Pancreas (tissue), 10 donors: ENCODE measurements at regions not wholly inside any gene's neighbourhood (a gene's known extent, or its start where the extent isn't known, plus 50 kb on each side); places are given as distances from the start of the nearest gene placed in this dataset.
A peak's percentile ranks its signal among the peaks of the same experiment; 100 is the strongest.

ENCODE experiments used
- ATAC-seq, 4 donors: fragments of 200-7000 bp; cut with Tn5 transposase; one replicate each; pipeline versions ENCODE4 v1.8.0 to v1.9.1; 2020; ENCODE audit warnings: mild to moderate bottlenecking in 4 of 4, moderate library complexity in 4 of 4
- DNase-seq, 6 donors: peaks; one replicate each; pipeline ENCODE4 v3.0.0-alpha.2; 2020
- FAIRE-seq: peaks from 2 replicates; lab custom pipeline; 2012; peaks lifted over from hg19 to GRCh38; lab: Jason Lieb, UNC
- H3K27ac ChIP-seq, 4 donors: fragments of 200-600 bp; sonication (generic); 1 replicate in 3 of 4; 2 replicates in 1 of 4; pipeline versions ENCODE4 v1.5.0 to v1.8.0; 2020
- H3K27me3 ChIP-seq, 4 donors: fragments of 200-600 bp; one replicate each; pipeline ENCODE4 v1.8.0; 2021
- H3K36me3 ChIP-seq, 3 donors: fragments of 200-600 bp; sonication (generic) in 1 of 3; one replicate each; pipeline versions ENCODE4 v1.5.0 to v1.8.0; 2020 to 2021
- H3K4me1 ChIP-seq, 3 donors: fragments of 200-600 bp; one replicate each; pipeline ENCODE4 v1.8.0; 2021
- H3K4me3 ChIP-seq, 4 donors: fragments of 200-600 bp; sonication (generic) in 2 of 4; one replicate each; pipeline versions ENCODE4 v1.5.0 to v1.8.0; 2020 to 2021
- H3K9me3 ChIP-seq, 4 donors: fragments of 200-600 bp; one replicate each; pipeline ENCODE4 v1.8.0; 2021
- CTCF ChIP-seq, 4 donors: fragments of 200-600 bp; sonication (generic) in 3 of 4; IDR thresholded peaks; one replicate each; pipeline versions ENCODE4 v1.5.0 to v1.8.0; 2021; ENCODE audit warnings: antibody characterized with exemption in 4 of 4
- WGBS, 2 donors: extraction: QIAGEN DNeasy Blood & Tissue Kit; methylation state at CpG; one replicate each; pipeline ENCODE4 v1.1.7; 2013; 5-methylcytosine and 5-hydroxymethylcytosine counted together
- intact Hi-C, 3 donors: fragments of 100-400 bp; cut with DNase I; formaldehyde crosslinking; loops; one replicate each; pipeline versions ENCODE4 v1.11.1 to v1.14.2; 2022
- donor health status: healthy with polysubstance abuse.
- donor health status: DM: no; HTN: no; CAD: no; lungs with moderate emphysema.
- donor health status: DM: no; HTN: no; CAD: no.
- donor health status: control.
- donor health status: control.
- donor health status: Bipolar disorder and iron deficiency.
- donor health status: DM: yes; HTN: yes; CAD: no.
- donor health status: DM: no; HTN: no; CAD: no.
- donor health status: DM: no; HTN: no; CAD: no.
- donor health status: DM: yes; HTN: yes; CAD: no.

- H3K4me3 ChIP-seq = no peak overlapping the region
- no peaks in the 10 kb centered on the region for H3K27me3 ChIP-seq
- FAIRE-seq (no peak), DNase-seq (no peak), ATAC-seq (peak in 1 of 4 donors; percentile 11)
- H3K4me1 ChIP-seq = peaks cover 19 to 25% (median 23%) of the 10 kb centered on the region in 3 donors
- TF ChIP-seq CTCF (IDR thresholded peaks at IDR 0.05) = no peak
- H3K27ac ChIP-seq = no peak overlapping the region
- H3K9me3 ChIP-seq = no peaks in the 10 kb centered on the region
- H3K36me3 ChIP-seq = no peaks in the 10 kb centered on the region
- WGBS, 2 donors = 79 to 88% methylated on average over 1 of the region's 1 CpG
- intact Hi-C loops = no loop called here
Measured at GRCh38 chr1:67629370-67630075, 55.5 kb upstream of the GADD45A start.

- Histone ChIP-seq H3K4me3 (no peak overlapping the region), H3K4me1 (peaks cover 19 to 25% (median 23%) of the 10 kb centered on the region in 3 donors), H3K27ac (no peak overlapping the region), H3K9me3 (no peaks in the 10 kb centered on the region), H3K36me3 (no peaks in the 10 kb centered on the region), H3K27me3 (no peaks in the 10 kb centered on the region)
- TF ChIP-seq CTCF (IDR thresholded peaks at IDR 0.05) = no peak
- 76 to 81% methylated on average over 2 of the region's 2 CpGs for WGBS, 2 donors
- intact Hi-C loops = no loop called here
- FAIRE-seq (no peak), ATAC-seq (no peak), DNase-seq (no peak)
Measured at GRCh38 chr1:67630438-67631045, 54.5 kb upstream of the GADD45A start.

- H3K9me3 ChIP-seq = no peaks in the 10 kb centered on the region
- DNase-seq = no peak
- no peak overlapping the region for H3K4me3 ChIP-seq
- FAIRE-seq = no peak
- no peaks in the 10 kb centered on the region for H3K27me3 ChIP-seq
- peaks cover 23 to 35% (median 28%) of the 10 kb centered on the region in 3 donors for H3K4me1 ChIP-seq
- no peak for TF ChIP-seq CTCF (IDR thresholded peaks at IDR 0.05)
- H3K27ac ChIP-seq = peak overlapping the region in 2 of 4 donors; percentile 10 to 26
- ATAC-seq = no peak
- 89 to 92% methylated on average over 6 of the region's 6 CpGs for WGBS, 2 donors
- intact Hi-C loops = no loop called here
- no peaks in the 10 kb centered on the region for H3K36me3 ChIP-seq
Measured at GRCh38 chr1:67632356-67632755, 52.6 kb upstream of the GADD45A start.

GRCh38 chr1:67632811-67633655, 52.0 kb upstream of the GADD45A start:
- DNase-seq = no peak
- no peak for FAIRE-seq
- Histone ChIP-seq H3K9me3 (no peaks in the 10 kb centered on the region), H3K4me3 (no peak overlapping the region), H3K36me3 (no peaks in the 10 kb centered on the region), H3K27me3 (no peaks in the 10 kb centered on the region), H3K27ac (peak overlapping the region in 3 of 4 donors; percentile 10 to 26 (median 13)), H3K4me1 (peaks cover 23 to 35% (median 28%) of the 10 kb centered on the region in 3 donors)
- WGBS, 2 donors = 34 to 39% methylated on average over 10 of the region's 10 CpGs
- TF ChIP-seq CTCF (IDR thresholded peaks at IDR 0.05) = no peak
- ATAC-seq = peak in 2 of 4 donors; percentile 14 to 16
- intact Hi-C loops = no loop called here
